Fibroblast of peridontal ligament (primary cell): ENCODE measurements at regions not wholly inside any gene's neighbourhood (a gene's known extent, or its start where the extent isn't known, plus 50 kb on each side); places are given as distances from the start of the nearest gene placed in this dataset.
A peak's percentile ranks its signal among the peaks of the same experiment; 100 is the strongest.

Experiments
- DNase-seq: peaks from one replicate; pipeline ENCODE4 v3.0.0-alpha.2; 2010; ENCODE audit errors: extremely low read depth

GRCh38 chr1:201748335-201748734, 80.6 kb upstream of the IPO9 start:
- DNase-seq = peak; percentile 81

- DNase-seq = no peak
Measured at GRCh38 chr1:201749059-201749690, 79.8 kb upstream of the IPO9 start.

DNA sequence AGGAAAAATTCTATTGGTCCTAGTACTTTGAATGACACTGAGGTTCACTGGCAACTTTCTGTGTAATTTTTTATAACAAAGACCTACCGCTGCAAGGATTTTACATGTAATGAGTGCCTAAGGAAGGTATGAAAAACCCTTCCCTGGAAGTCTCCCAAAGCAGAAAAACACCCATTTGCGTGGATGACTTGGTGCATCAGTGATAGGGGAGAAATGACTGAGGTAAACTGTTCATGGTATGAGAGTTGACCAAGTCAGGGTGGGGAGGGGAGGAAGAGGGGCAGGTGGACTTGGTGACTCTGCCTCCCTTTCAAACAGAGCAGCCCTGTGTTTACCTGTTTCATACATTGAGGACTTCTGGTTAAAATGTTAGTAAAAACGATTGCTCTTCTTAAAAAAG, 78.8 kb upstream of the IPO9 start:
- DNase-seq = no peak

GRCh38 chr1:201750934-201751333, 78.0 kb upstream of the IPO9 start:
- DNase-seq = no peak

DNA sequence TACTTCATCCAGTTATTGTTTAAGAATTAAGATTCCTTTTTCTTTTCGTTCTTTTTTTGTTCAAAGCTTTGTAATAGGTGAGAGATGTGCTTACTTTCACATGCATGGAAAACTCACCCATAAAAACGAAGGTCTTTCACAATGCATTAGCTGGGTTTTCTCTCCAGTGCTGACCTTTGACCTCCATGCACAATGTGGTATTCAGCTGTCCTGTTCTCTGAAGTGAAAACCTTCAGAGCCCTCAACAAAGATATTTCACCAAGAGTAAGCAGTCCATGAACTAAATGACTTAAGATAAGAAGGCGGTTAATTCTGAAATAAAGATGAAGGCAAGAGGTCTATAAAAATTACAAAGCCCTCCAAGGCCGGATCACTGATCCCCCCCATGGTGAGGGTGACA, 77.1 kb upstream of the IPO9 start:
- no peak for DNase-seq

GRCh38 chr1:201752333-201752732, 76.6 kb upstream of the IPO9 start:
- DNase-seq = no peak

DNA sequence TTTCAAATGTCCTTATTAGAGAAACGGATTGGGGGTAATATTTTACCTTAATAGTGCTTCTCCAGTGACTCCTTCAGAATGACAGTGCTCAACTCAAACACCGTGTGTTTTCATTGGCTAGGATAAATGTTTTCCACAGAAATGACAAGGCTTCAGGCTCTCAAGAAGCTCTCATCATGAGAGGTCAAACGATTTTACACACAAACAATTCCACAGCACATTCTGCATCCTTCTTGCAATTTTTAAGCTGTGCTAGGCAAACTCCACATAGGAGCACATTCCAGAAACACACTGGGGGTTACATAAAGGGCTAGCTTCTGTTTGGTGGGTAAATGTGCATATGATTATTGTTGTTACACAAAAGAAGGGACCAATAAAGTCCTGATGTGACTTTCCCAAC, 75.5 kb upstream of the IPO9 start:
- DNase-seq = peak; percentile 46

- DNase-seq = no peak
Measured at GRCh38 chr1:201754353-201754752, 74.6 kb upstream of the IPO9 start.

- DNase-seq = no peak
Measured at GRCh38 chr1:201755200-201755599, 73.8 kb upstream of the IPO9 start.

GRCh38 chr1:201756406-201756805, 72.6 kb upstream of the IPO9 start:
- peak; percentile 69 for DNase-seq

GRCh38 chr1:201758499-201759050, 70.4 kb upstream of the IPO9 start:
- DNase-seq = no peak

DNA sequence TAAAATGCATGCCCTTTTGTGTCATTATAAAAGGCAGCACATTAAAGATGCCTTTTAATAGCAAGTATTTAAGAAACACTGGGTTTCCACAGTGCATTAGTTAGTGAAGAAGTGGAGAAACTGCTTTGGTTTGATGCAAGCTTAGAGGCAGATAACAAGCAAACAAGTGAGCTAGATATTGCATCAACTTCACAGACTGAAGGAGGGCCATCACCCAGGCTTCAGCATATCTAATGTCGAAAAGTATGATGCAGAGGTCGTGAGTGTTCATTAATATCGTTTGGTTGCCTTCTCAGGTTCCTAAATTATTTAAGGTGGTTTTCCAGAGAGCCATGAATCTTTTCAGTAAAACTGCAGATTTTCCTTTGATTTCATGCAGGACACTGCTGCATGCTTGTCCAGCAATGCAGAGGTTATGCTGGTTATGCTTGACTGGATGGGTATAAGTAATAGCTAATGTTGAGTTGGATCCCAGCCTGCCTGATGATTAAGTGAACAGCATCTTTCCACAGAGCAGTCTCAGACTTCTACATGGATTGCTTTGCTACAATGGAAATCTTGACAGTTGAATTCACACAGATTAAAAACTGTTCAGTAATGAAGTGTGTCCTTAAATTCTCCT, 69.7 kb upstream of the IPO9 start:
- DNase-seq = peak; percentile 71

- peak; percentile 51 for DNase-seq
Measured at GRCh38 chr1:201760516-201760915, 68.4 kb upstream of the IPO9 start.

DNA sequence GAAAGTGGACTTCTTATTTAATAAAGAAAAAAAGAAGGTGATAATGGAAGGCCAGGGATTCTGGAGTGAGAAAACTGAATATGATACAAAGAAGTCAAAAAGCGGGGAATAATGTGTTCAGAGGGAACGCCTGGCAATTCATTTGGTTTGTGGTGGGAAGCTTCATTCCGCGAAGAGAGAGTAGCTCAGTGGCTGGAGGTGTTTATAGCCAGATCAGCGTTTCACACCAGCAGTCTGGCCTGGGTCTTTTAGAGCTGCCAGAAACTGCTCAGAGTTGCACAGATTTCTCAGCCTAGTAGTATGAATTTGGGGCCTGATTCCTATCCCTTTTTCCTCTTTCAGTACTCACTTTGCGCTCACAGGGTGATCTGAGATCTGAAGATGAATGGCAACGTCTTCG, 67.8 kb upstream of the IPO9 start:
- DNase-seq = no peak

- DNase-seq = no peak
Measured at GRCh38 chr1:201761871-201762270, 67.1 kb upstream of the IPO9 start.

DNA sequence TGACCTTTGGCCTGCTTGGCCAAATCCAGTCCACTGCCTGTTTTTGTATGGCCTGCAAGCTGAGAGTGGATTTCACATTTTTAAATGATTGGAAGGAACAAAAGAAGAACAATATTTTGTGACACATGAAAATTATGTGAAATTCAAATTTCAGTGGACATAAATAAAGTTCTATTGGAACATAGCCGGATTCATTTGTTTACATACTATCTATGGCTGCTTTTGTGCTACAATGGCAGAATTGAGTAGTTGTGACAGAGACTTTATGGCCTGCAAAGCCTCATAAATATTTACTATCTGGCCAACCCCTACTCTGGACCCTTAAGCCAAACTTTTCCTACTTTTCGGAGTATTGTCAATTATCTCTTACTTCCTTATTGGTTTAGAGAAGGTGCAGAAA, 66.6 kb upstream of the IPO9 start:
- DNase-seq = no peak

GRCh38 chr1:201763455-201764140, 65.4 kb upstream of the IPO9 start:
- DNase-seq = peak; percentile 91

DNA sequence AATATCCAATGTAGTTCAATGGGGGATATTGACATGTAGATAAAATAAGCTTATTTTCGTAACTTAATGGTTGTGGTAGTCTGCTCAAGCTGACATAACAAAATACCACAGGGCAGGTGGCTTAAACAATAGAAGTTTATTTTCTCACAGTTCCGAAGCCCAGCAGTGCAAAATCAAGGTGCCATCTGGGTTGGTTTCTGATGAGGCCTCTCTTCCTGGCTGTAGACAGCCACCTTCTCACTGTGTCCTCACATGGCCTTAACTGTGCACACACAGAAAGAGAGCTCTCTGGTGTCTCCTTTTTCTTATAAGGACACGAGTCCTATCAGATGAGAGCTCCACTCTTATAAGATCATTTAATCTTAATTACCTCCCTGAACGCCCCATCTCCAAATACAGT, 64.8 kb upstream of the IPO9 start:
- no peak for DNase-seq

DNA sequence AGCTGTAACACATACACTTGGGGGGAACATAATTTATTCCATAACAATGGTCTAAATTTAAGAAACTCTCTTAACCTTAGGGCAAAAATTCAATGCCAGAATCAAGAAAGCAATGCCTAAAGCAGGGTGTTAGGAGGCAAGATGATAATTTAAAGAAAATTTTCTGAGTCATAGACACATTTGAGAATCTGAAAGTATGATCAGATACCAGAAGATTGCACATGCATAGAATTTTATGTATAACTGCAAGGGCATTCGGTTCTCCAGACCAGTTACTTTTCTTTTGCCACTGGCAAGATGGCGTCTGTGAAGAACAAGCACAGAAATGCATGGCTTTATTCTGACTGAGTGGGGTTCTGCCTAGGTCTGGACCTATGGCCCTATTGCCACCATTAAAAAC, 64.4 kb upstream of the IPO9 start:
- no peak for DNase-seq

- peak; percentile 98 for DNase-seq
Measured at GRCh38 chr1:201766131-201766866, 62.7 kb upstream of the IPO9 start.

DNA sequence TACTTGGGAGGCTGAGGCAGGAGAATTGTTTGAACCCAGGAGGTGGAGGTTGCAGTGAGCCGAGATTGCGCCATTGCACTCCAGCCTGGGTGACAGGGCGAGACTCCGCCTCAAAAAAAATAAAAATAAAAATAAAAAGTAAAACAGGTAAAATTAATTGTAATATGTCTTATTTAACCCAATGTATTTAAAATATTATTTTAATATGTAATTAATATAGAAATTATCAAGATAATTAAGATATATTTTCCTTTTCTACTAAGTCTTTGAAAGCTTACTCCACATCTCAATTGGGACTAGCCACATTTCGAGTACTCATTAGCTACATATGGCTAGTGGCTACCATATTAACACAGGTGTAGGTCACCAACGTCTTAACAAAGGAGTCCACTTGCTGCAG, 61.6 kb upstream of the IPO9 start:
- no peak for DNase-seq

- no peak for DNase-seq
Measured at GRCh38 chr1:201769072-201769471, 59.9 kb upstream of the IPO9 start.
